ENCODE measurements at regions not wholly inside any gene's neighbourhood (a gene's known extent, or its start where the extent isn't known, plus 50 kb on each side); places are given as distances from the start of the nearest gene placed in this dataset.

DNA sequence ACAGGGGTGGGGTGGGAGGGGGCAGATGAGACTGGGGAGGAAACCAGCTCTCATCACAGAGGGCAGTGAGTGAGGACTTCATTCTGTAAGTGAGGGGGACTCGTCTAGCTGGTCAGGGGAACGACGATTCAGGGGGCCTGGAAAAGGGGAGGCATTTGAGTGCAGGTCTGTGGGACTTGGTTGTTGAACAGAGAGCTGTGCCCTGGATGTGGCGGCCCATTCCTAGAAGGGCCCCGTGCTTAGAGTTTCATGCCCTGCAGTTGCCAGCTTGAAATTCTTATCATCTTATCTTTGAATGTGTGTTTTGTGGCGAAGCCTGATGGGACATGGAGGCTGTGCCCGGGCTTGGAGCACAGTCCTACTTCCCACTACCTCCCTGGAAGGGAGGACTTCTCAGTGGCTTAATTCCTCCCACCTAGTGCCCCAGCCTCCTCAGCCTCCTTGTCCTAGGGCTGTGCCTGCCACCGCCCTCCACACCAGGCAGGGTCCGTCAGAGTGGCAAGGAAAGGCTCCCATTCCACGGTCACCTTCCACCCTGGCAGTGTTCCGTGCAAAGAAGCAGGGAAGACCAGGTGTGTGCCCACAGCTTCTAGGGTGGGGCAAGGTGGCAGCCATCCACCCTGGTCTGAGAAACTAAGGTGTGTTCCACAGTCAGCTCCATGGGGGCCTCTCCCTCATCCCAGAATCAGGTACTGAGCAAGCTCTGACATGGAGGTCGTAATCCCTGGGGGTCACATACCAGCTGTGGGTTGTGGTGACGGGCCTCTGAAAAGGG is 59.7 kb upstream of the LMO1 start:
- no peak for DNase-seq

DNA sequence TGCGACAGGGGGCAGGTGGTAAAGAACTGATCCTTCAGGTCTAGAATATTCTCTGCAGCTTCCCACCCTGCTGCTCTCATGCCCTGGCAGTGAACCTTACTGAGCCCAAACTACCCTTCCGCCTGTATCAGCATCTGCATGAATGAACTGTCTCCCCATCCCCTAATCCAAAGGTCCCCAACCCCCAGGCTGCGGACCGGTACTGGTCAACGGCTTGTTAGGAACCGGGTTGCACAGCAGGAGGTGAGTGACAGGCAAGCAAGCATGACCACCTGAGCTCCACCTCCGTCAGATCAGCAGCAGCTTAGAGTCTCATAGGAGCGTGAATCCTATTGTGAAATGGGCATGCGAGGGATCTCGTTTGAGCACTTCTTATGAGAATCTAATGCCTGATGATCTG is 58.2 kb upstream of the LMO1 start:
- intact Hi-C loops (cut with DNase I; ENCODE audit: low total_unique reads): no loop called here
- H3K9me3 ChIP-seq: no peaks in the 10 kb centered on the region
- H3K4me1 ChIP-seq: peaks cover 0 to 6% (median 0%) of the 10 kb centered on the region in 4 donors
- no peak overlapping the region for H3K4me3 ChIP-seq
- H3K27me3 ChIP-seq: peaks cover 0 to 3% (median 0%) of the 10 kb centered on the region in 3 donors
- no peak for DNase-seq
- H3K27ac ChIP-seq: no peak overlapping the region
- TF ChIP-seq POLR2A (IDR thresholded peaks at IDR 0.05) (no peak), EP300 (IDR thresholded peaks at IDR 0.05) (no peak), POLR2AphosphoS5 (IDR thresholded peaks at IDR 0.05) (no peak)
- TF ChIP-seq, protein P1, sequence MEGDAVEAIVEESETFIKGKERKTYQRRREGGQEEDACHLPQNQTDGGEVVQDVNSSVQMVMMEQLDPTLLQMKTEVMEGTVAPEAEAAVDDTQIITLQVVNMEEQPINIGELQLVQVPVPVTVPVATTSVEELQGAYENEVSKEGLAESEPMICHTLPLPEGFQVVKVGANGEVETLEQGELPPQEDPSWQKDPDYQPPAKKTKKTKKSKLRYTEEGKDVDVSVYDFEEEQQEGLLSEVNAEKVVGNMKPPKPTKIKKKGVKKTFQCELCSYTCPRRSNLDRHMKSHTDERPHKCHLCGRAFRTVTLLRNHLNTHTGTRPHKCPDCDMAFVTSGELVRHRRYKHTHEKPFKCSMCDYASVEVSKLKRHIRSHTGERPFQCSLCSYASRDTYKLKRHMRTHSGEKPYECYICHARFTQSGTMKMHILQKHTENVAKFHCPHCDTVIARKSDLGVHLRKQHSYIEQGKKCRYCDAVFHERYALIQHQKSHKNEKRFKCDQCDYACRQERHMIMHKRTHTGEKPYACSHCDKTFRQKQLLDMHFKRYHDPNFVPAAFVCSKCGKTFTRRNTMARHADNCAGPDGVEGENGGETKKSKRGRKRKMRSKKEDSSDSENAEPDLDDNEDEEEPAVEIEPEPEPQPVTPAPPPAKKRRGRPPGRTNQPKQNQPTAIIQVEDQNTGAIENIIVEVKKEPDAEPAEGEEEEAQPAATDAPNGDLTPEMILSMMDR (IDR thresholded peaks at IDR 0.05): no peak
- WGBS, 5 donors: 85 to 89% (median 88%) methylated on average over 10 of the region's 10 CpGs
- no peaks in the 10 kb centered on the region for H3K36me3 ChIP-seq

More for the DNA sequence above, 59.7 kb upstream of the LMO1 start:
- Histone ChIP-seq H3K27me3 (peaks cover 0 to 3% (median 0%) of the 10 kb centered on the region in 3 donors), H3K4me1 (peaks cover 0 to 5% (median 0%) of the 10 kb centered on the region in 4 donors), H3K36me3 (no peaks in the 10 kb centered on the region), H3K9me3 (no peaks in the 10 kb centered on the region), H3K4me3 (no peak overlapping the region), H3K27ac (no peak overlapping the region)
- 71 to 80% (median 73%) methylated on average over 13 of the region's 13 CpGs for WGBS, 5 donors
- intact Hi-C loops (cut with DNase I; ENCODE audit: low total_unique reads): no loop called here
- TF ChIP-seq POLR2AphosphoS5 (IDR thresholded peaks at IDR 0.05): no peak
- TF ChIP-seq EP300 (IDR thresholded peaks at IDR 0.05): no peak
- TF ChIP-seq, protein P1 (IDR thresholded peaks at IDR 0.05): no peak
- TF ChIP-seq POLR2A (IDR thresholded peaks at IDR 0.05): no peak

GRCh38 chr11:8320076-8320475 is 56.4 kb upstream of the LMO1 start:
- TF ChIP-seq POLR2A (IDR thresholded peaks at IDR 0.05): no peak
- no peak for TF ChIP-seq EP300 (IDR thresholded peaks at IDR 0.05)
- no peak for TF ChIP-seq POLR2AphosphoS5 (IDR thresholded peaks at IDR 0.05)
- TF ChIP-seq, protein P1 (IDR thresholded peaks at IDR 0.05): no peak
- H3K9me3 ChIP-seq: no peaks in the 10 kb centered on the region
- H3K4me1 ChIP-seq: peaks cover 0 to 21% (median 3%) of the 10 kb centered on the region in 4 donors
- WGBS, 5 donors: 73 to 91% (median 84%) methylated on average over 5 of the region's 5 CpGs
- DNase-seq: no peak
- peaks cover 0 to 3% (median 0%) of the 10 kb centered on the region in 3 donors for H3K27me3 ChIP-seq
- intact Hi-C loops (cut with DNase I; ENCODE audit: low total_unique reads): no loop called here
- H3K36me3 ChIP-seq: no peaks in the 10 kb centered on the region
- H3K27ac ChIP-seq: no peak overlapping the region
- no peak overlapping the region for H3K4me3 ChIP-seq

DNA sequence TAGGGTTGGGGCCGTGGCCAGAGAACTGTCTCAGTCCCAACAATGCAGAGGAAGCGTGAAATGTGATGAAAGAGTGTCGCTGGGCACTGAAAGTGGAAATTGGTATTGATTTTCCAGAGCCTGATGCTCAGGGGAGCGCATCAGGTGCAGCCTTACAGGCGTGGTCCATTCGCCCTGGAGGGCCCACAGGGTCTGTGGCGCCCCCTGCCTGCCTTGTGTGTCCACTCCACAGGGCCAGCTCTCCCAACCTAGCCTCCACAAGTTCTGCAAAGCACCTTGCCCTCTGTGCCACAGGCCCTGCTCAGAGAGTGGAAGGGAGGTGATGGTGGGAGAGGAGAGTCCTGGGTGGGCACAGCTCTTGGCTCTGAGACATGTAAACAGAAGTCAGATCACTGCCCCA is 54.9 kb upstream of the LMO1 start:
- Histone ChIP-seq H3K4me1 (peaks cover 0 to 22% (median 3%) of the 10 kb centered on the region in 4 donors), H3K9me3 (no peaks in the 10 kb centered on the region), H3K27ac (no peak overlapping the region), H3K36me3 (no peaks in the 10 kb centered on the region), H3K27me3 (peaks cover 0 to 3% (median 0%) of the 10 kb centered on the region in 3 donors), H3K4me3 (no peak overlapping the region)
- WGBS, 5 donors: 49 to 74% (median 59%) methylated on average over 7 of the region's 7 CpGs
- intact Hi-C loops (cut with DNase I; ENCODE audit: low total_unique reads): no loop called here
- no peak for DNase-seq
- TF ChIP-seq EP300 (IDR thresholded peaks at IDR 0.05) (no peak), POLR2A (IDR thresholded peaks at IDR 0.05) (no peak)
- TF ChIP-seq, protein P1 (IDR thresholded peaks at IDR 0.05): no peak
